T-cell (primary cell): ENCODE measurements at regions not wholly inside any gene's neighbourhood (a gene's known extent, or its start where the extent isn't known, plus 50 kb on each side); places are given as distances from the start of the nearest gene placed in this dataset.
"Not testable (repeated sequence)": the region's sequence is repeated elsewhere in the genome, so short reads cannot be mapped to it uniquely, and the experiment has no call there.

Experiments used
- ATAC-seq, 4 experiments: fragments of 200-7000 bp in 3 of 4; fragments of 150-1000 bp in 1 of 4; cut with Tn5 transposase; replicated peaks in 1 of 4; 1 replicate in 3 of 4; 2 replicates in 1 of 4; pipeline ENCODE4 v1.10.0; 2021; ENCODE audit warnings: moderate library complexity in 3 of 4, mild to moderate bottlenecking in 2 of 4, moderate number of reproducible peaks in 1 of 4
- CTCF ChIA-PET, 2 donors: fragments of 300-600 bp; sonication (Branson Sonifier 250); formaldehyde crosslinking; loops; one replicate each; lab custom pipeline; 2022; ENCODE audit warnings: antibody characterized with exemption in 2 of 2; lab: Charles Lee
- POLR2A ChIA-PET, 2 donors: fragments of 300-600 bp; sonication (Branson Sonifier 250); formaldehyde crosslinking; loops; one replicate each; lab custom pipeline; 2022; ENCODE audit warnings: antibody characterized with exemption in 2 of 2; lab: Charles Lee
- DNase-seq, 35 experiments: peaks; one replicate each; pipeline versions ENCODE4 v3.0.0 to v3.0.0-alpha.2; 2013 to 2023
- H3K27ac ChIP-seq: one replicate; pipeline ENCODE4 v1.5.1; 2013; ENCODE audit warnings: low read length
- H3K27me3 ChIP-seq, 2 experiments: replicated peaks in 1 of 2; 1 replicate in 1 of 2; 2 replicates in 1 of 2; pipeline versions ENCODE4 v1.6.1 to v1.7.0; 2013; ENCODE audit warnings: low read length in 1 of 2, mixed read lengths in 1 of 2; ENCODE audit not compliant: control insufficient read depth in 2 of 2, insufficient read depth in 2 of 2; ENCODE audit errors: extremely low read depth in 1 of 2
- H3K36me3 ChIP-seq, 2 donors: 1 replicate in 1 of 2; 2 replicates in 1 of 2; pipeline versions ENCODE4 v1.6.1 to v1.7.0; 2013; ENCODE audit warnings: low read length in 1 of 2; ENCODE audit not compliant: control insufficient read depth in 2 of 2, insufficient read depth in 1 of 2; ENCODE audit errors: extremely low read depth in 1 of 2
- H3K4me1 ChIP-seq, 2 experiments: 1 replicate in 1 of 2; 2 replicates in 1 of 2; pipeline versions ENCODE4 v1.6.1 to v1.7.0; 2013; ENCODE audit warnings: low read length in 2 of 2, mixed read lengths in 1 of 2; ENCODE audit not compliant: insufficient read depth in 2 of 2, control insufficient read depth in 1 of 2; ENCODE audit errors: extremely low read depth in 1 of 2
- H3K4me3 ChIP-seq, 2 donors: 1 replicate in 1 of 2; 2 replicates in 1 of 2; pipeline versions ENCODE4 v1.5.1 to v1.7.0; 2013; ENCODE audit warnings: mild to moderate bottlenecking in 2 of 2, low read length in 1 of 2, moderate library complexity in 1 of 2; ENCODE audit not compliant: control insufficient read depth in 1 of 2; ENCODE audit errors: extremely low read depth in 1 of 2
- H3K9me3 ChIP-seq: 2 replicates; pipeline ENCODE4 v1.7.0; 2013
- H3K27ac Mint-ChIP-seq, 2 donors: one replicate each; pipeline ENCODE4 v1.8.0; 2020 to 2021; ENCODE audit warnings: mild to moderate bottlenecking in 2 of 2, mixed read lengths in 2 of 2
- H3K27me3 Mint-ChIP-seq, 2 donors: one replicate each; pipeline ENCODE4 v1.8.0; 2021 to 2022; ENCODE audit warnings: mixed read lengths in 2 of 2
- H3K36me3 Mint-ChIP-seq: one replicate; pipeline ENCODE4 v1.8.0; 2021; ENCODE audit warnings: mixed read lengths
- H3K4me1 Mint-ChIP-seq, 3 donors: one replicate each; pipeline ENCODE4 v1.8.0; 2020 to 2022; ENCODE audit warnings: mixed read lengths in 3 of 3, mild to moderate bottlenecking in 1 of 3
- H3K4me3 Mint-ChIP-seq, 3 donors: one replicate each; pipeline ENCODE4 v1.8.0; 2020 to 2022; ENCODE audit warnings: mild to moderate bottlenecking in 3 of 3, mixed read lengths in 3 of 3, moderate library complexity in 3 of 3
- H3K9me3 Mint-ChIP-seq, 3 donors: one replicate each; pipeline ENCODE4 v1.8.0; 2020 to 2022; ENCODE audit warnings: mixed read lengths in 3 of 3
- WGBS: methylation state at CpG from one replicate; pipeline ENCODE4 v1.1.5; 2013; ENCODE audit warnings: missing lambda C conversion rate; ENCODE audit not compliant: insufficient coverage; 5-methylcytosine and 5-hydroxymethylcytosine counted together

- Mint-ChIP-seq H3K27ac (no peak overlapping the region), H3K36me3 (no peaks in the 10 kb centered on the region), H3K4me3 (no peak overlapping the region), H3K27me3 (no peaks in the 10 kb centered on the region), H3K9me3 (peaks cover 8 to 17% (median 14%) of the 10 kb centered on the region in 3 donors), H3K4me1 (no peaks in the 10 kb centered on the region)
- H3K4me3 ChIP-seq = no peak overlapping the region
- no peaks in the 10 kb centered on the region for H3K9me3 ChIP-seq
- H3K27me3 ChIP-seq = no peaks in the 10 kb centered on the region
- no peak for DNase-seq
- H3K27ac ChIP-seq = no peak overlapping the region
- H3K4me1 ChIP-seq = no peaks in the 10 kb centered on the region
- CTCF ChIA-PET = no interaction called here
- POLR2A ChIA-PET = interaction anchor here in 1 of 2 donors (0.5 kb wide), 1 partner anchor 122 kb away, joined by 4 read pairs; no protein-coding TSS in a partner anchor
- no peak for ATAC-seq
- no peaks in the 10 kb centered on the region for H3K36me3 ChIP-seq
Measured at GRCh38 chr2:163934131-163934530, 198.3 kb upstream of the FIGN start.

GRCh38 chr2:163919717-163920116 lies 183.9 kb upstream of the FIGN start:
- no CpG with 5 or more reads among the region's 5 CpGs for WGBS
- no peaks in the 10 kb centered on the region for H3K36me3 Mint-ChIP-seq
- DNase-seq = no peak

GRCh38 chr2:163914486-163914885 lies 178.7 kb upstream of the FIGN start:
- H3K27ac Mint-ChIP-seq, H3K27me3 Mint-ChIP-seq, ATAC-seq, DNase-seq, H3K36me3 Mint-ChIP-seq, H3K27ac ChIP-seq, H3K4me1 Mint-ChIP-seq, H3K27me3 ChIP-seq, H3K4me3 ChIP-seq, H3K4me1 ChIP-seq, H3K4me3 Mint-ChIP-seq, H3K9me3 ChIP-seq, CTCF ChIA-PET, POLR2A ChIA-PET, H3K36me3 ChIP-seq: not testable (repeated sequence)
- 94% methylated on average over 11 of the region's 19 CpGs for WGBS
- H3K9me3 Mint-ChIP-seq = peaks cover 3 to 17% (median 6%) of the 10 kb centered on the region in 3 donors

More at GRCh38 chr2:163919717-163920116, 183.9 kb upstream of the FIGN start:
- no peak overlapping the region for H3K4me3 Mint-ChIP-seq
- no peaks in the 10 kb centered on the region for H3K4me1 ChIP-seq
- H3K4me1 Mint-ChIP-seq = no peaks in the 10 kb centered on the region
- H3K27ac Mint-ChIP-seq = no peak overlapping the region
- H3K9me3 Mint-ChIP-seq = peaks cover 0 to 4% (median 0%) of the 10 kb centered on the region in 3 donors
- no peaks in the 10 kb centered on the region for H3K27me3 Mint-ChIP-seq
- POLR2A ChIA-PET = no interaction called here
- no peaks in the 10 kb centered on the region for H3K36me3 ChIP-seq
- H3K4me3 ChIP-seq = no peak overlapping the region
- CTCF ChIA-PET = no interaction called here
- H3K27ac ChIP-seq = no peak overlapping the region
- ATAC-seq = no peak
- H3K9me3 ChIP-seq = no peaks in the 10 kb centered on the region
- H3K27me3 ChIP-seq = no peaks in the 10 kb centered on the region

GRCh38 chr2:163913532-163913944 lies 177.7 kb upstream of the FIGN start:
- H3K4me3 ChIP-seq, H3K4me1 Mint-ChIP-seq, H3K27ac Mint-ChIP-seq, DNase-seq, POLR2A ChIA-PET, CTCF ChIA-PET, H3K36me3 ChIP-seq, H3K27ac ChIP-seq, H3K9me3 ChIP-seq, H3K4me1 ChIP-seq, ATAC-seq, H3K4me3 Mint-ChIP-seq, H3K27me3 Mint-ChIP-seq, H3K27me3 ChIP-seq, H3K36me3 Mint-ChIP-seq: not testable (repeated sequence)
- peaks cover 3 to 18% (median 6%) of the 10 kb centered on the region in 3 donors for H3K9me3 Mint-ChIP-seq
- 83% methylated on average over 16 of the region's 32 CpGs for WGBS

GRCh38 chr2:163909411-163910080 lies 173.7 kb upstream of the FIGN start:
- H3K27ac ChIP-seq = no peak overlapping the region
- no peak for DNase-seq
- H3K4me1 Mint-ChIP-seq = no peaks in the 10 kb centered on the region
- peaks cover 3 to 22% (median 12%) of the 10 kb centered on the region in 3 donors for H3K9me3 Mint-ChIP-seq
- CTCF ChIA-PET = no interaction called here
- H3K9me3 ChIP-seq = no peaks in the 10 kb centered on the region
- H3K27me3 Mint-ChIP-seq = no peaks in the 10 kb centered on the region
- no peaks in the 10 kb centered on the region for H3K36me3 ChIP-seq
- no peaks in the 10 kb centered on the region for H3K27me3 ChIP-seq
- H3K4me3 ChIP-seq = no peak overlapping the region
- H3K4me1 ChIP-seq = no peaks in the 10 kb centered on the region
- H3K36me3 Mint-ChIP-seq = no peaks in the 10 kb centered on the region
- H3K27ac Mint-ChIP-seq = no peak overlapping the region
- no peak overlapping the region for H3K4me3 Mint-ChIP-seq
- POLR2A ChIA-PET = no interaction called here
- WGBS = 92% methylated on average over 38 of the region's 40 CpGs
- no peak for ATAC-seq

- no peak for DNase-seq
- ChIA-PET CTCF (no interaction called here), POLR2A (no interaction called here)
- no peak overlapping the region for H3K4me3 ChIP-seq
- Mint-ChIP-seq H3K27ac (no peak overlapping the region), H3K27me3 (no peaks in the 10 kb centered on the region), H3K4me1 (no peaks in the 10 kb centered on the region), H3K4me3 (no peak overlapping the region), H3K9me3 (peaks cover 7 to 29% (median 10%) of the 10 kb centered on the region in 3 donors), H3K36me3 (no peaks in the 10 kb centered on the region)
- no CpG with 5 or more reads among the region's 1 CpG for WGBS
- H3K9me3 ChIP-seq = no peaks in the 10 kb centered on the region
- no peaks in the 10 kb centered on the region for H3K27me3 ChIP-seq
- H3K4me1 ChIP-seq = no peaks in the 10 kb centered on the region
- H3K36me3 ChIP-seq = no peaks in the 10 kb centered on the region
- ATAC-seq = no peak
- no peak overlapping the region for H3K27ac ChIP-seq
Measured at GRCh38 chr2:163906410-163906809, 170.6 kb upstream of the FIGN start.
